Fibroblast of mammary gland (primary cell): ENCODE measurements at regions not wholly inside any gene's neighbourhood (a gene's known extent, or its start where the extent isn't known, plus 50 kb on each side); places are given as distances from the start of the nearest gene placed in this dataset.
A peak's percentile ranks its signal among the peaks of the same experiment; 100 is the strongest.

Experiments used
- DNase-seq: peaks from one replicate; pipeline ENCODE4 v3.0.0-alpha.2; 2010; ENCODE audit warnings: low read depth
- H3K4me3 ChIP-seq: 2 replicates; pipeline ENCODE4 v1.5.1; 2011; ENCODE audit warnings: low read depth, mild to moderate bottlenecking, low read length, moderate library complexity; ENCODE audit not compliant: control insufficient read depth
- TF ChIP-seq, protein P1 (sequence below): conservative IDR thresholded peaks from 2 replicates; pipeline ENCODE4 v1.5.1; 2011; ENCODE audit warnings: low read depth, low read length, inconsistent platforms; ENCODE audit not compliant: control insufficient read depth, insufficient read depth

DNA sequence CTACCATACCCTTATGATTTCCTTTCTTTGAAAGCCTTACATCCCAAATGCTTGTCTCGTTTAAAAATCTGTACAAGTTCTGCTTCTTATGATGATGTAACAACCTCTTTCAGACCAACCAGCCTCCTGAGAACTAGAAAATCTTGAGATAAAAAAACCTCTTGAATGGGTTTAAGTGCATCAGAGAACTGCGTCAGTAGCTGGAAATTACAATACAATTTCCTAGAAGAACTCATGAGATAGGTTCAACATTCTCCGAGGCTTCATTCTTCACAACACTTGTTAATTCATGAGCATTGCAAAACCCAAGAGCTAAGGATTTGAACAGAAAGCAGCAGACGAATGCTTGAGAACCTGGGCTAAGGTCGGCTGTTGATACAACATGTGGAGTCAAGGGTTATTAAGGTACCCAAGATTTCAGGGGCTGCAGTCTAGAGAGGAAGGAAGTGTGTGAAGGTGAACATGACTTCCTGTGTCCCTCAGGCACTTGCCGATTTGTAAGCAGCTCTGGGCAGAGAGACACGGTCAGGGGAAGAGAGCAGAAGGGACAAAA lies 286.0 kb downstream of the ICE1 start:
- no peak overlapping the region for H3K4me3 ChIP-seq
- TF ChIP-seq, protein P1, sequence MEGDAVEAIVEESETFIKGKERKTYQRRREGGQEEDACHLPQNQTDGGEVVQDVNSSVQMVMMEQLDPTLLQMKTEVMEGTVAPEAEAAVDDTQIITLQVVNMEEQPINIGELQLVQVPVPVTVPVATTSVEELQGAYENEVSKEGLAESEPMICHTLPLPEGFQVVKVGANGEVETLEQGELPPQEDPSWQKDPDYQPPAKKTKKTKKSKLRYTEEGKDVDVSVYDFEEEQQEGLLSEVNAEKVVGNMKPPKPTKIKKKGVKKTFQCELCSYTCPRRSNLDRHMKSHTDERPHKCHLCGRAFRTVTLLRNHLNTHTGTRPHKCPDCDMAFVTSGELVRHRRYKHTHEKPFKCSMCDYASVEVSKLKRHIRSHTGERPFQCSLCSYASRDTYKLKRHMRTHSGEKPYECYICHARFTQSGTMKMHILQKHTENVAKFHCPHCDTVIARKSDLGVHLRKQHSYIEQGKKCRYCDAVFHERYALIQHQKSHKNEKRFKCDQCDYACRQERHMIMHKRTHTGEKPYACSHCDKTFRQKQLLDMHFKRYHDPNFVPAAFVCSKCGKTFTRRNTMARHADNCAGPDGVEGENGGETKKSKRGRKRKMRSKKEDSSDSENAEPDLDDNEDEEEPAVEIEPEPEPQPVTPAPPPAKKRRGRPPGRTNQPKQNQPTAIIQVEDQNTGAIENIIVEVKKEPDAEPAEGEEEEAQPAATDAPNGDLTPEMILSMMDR: no peak
- DNase-seq: no peak

DNA sequence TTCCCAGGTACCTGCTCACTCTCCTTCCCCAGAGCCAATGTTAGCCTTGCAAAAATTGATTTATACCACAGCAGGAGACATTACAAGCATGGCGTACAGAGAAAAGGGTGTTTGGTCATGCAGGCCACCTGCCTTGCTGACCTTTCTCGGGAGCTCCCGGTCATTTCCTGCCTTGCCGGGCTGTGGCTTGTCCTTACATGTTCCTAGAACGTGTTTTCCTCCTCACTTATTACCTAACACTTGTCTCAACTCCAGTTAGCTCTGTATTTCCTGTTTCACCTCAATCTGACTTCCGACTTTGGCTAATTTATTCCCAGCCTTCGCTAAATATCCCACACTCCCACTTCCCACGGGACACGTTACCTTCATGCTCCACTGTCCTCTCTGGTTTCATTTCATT lies 282.5 kb downstream of the ICE1 start:
- H3K4me3 ChIP-seq: no peak overlapping the region
- no peak for DNase-seq
- TF ChIP-seq, protein P1: no peak

DNA sequence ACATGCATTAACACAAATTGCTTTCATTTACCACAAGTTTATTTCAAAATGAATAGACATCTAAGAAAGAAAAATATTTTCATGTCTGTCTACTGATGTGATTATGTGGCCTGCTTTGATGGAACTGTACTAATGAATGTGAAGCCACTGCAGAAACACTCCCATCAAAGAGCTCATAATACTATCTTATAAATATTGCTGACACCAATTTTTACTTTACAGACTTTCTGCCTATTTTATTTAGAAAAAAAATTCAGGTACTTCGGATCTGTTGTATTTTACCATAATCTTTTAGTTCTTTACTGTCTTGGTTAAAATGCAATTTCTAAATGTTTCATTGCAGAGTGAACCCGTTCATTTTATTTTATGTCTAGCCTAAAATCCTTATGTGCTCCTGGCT lies 281.9 kb downstream of the ICE1 start:
- DNase-seq: no peak
- no peak overlapping the region for H3K4me3 ChIP-seq
- TF ChIP-seq, protein P1: no peak

DNA sequence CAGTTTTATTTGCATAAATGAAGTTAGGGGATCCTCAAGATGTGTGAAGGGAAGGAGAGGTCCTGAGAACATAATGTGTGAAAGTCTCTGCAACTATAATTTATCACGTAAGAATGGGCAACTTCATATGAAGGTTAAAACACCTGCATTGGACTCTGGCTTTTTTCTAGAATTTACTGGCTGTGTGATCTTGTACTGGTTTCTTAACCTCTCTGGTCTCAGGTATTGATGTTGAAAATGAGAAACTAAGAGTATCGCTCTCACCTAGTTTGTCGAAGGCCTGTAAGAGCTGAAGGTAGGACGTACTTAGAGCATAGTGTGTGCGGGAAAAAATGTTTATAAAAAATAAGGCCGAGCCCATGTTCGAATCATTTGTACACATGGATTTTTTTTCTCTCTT lies 280.5 kb downstream of the ICE1 start:
- no peak for DNase-seq
- no peak overlapping the region for H3K4me3 ChIP-seq
- TF ChIP-seq, protein P1: no peak

DNA sequence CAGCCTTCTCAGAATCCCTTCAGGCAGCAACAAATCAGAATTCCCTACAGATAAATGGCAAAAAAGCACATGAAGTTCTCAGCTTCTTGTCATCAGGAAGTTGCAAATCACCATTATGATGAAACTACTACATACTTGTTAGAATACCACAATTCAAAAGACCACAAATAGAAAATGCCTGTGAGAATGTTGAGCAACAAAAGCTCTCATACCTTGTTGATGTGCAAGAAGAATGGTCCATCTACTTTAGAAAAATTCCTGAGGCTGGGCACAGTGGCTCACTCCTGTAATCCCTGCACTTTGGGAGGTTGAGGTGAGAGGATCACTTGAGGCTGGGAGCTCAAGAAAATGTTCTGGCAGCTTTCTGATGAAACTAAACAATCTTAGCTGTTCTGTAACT lies 278.1 kb downstream of the ICE1 start:
- TF ChIP-seq, protein P1: no peak
- DNase-seq: peak; percentile 0
- no peak overlapping the region for H3K4me3 ChIP-seq

DNA sequence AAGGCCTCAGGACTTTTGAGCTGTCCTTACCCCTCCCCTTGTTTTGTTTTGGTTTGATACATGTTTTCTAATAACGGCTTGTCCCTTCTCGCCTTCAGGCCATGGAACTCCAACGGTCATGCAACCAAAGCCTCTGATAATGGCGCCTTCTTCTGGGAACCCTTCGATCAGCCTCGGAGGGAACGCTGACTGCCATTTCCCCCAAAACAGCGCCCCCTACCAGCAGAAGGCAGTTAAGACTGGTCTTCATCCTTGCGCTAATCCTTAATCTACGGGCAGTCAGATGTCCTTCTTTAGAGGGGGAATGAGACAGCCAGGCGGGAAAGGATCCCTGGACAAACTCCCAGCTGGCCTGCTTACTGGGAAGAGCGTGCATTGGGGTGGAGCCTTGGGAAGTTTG lies 276.6 kb downstream of the ICE1 start:
- H3K4me3 ChIP-seq: no peak overlapping the region
- TF ChIP-seq, protein P1: no peak
- DNase-seq: no peak

DNA sequence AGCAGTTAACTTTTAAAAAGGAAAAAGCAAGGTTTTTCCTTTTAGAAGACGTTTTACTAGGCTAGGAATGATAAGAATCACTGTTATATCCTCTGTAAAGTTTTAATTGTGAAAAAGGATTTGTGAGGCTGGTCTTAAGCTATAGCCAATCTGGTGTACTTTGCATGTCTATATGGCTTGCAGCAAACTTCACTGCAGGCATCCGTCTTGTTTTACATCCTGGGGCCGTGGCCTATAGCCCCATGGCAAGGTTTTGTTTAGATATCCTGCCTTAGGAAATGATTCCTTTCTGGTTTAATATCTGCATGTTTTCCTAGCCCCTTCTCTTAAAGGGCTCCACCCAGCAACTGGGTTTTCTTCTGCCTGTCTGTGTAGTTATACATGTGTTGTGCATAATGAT lies 272.8 kb downstream of the ICE1 start:
- TF ChIP-seq, protein P1: no peak
- no peak for DNase-seq
- no peak overlapping the region for H3K4me3 ChIP-seq
